H9 (cell line): ENCODE measurements at regions not wholly inside any gene's neighbourhood (a gene's known extent, or its start where the extent isn't known, plus 50 kb on each side); places are given as distances from the start of the nearest gene placed in this dataset.

Source experiments
- DNase-seq: peaks from one replicate; pipeline ENCODE4 v3.0.0-alpha.2; 2017
- H2AFZ ChIP-seq: one replicate; pipeline ENCODE4 v1.6.1; 2013; ENCODE audit warnings: mild to moderate bottlenecking, low read length, control low read depth, moderate library complexity
- H2AK5ac ChIP-seq: 2 replicates; pipeline ENCODE4 v1.6.1; 2013; ENCODE audit warnings: low read length, control low read depth, mixed read lengths; ENCODE audit not compliant: insufficient read length
- H2BK120ac ChIP-seq: one replicate; pipeline ENCODE4 v1.6.1; 2013; ENCODE audit warnings: low read depth, mild to moderate bottlenecking, low read length, control low read depth, inconsistent platforms; ENCODE audit not compliant: poor library complexity, severe bottlenecking
- H2BK12ac ChIP-seq: 2 replicates; pipeline ENCODE4 v1.6.1; 2013; ENCODE audit warnings: low read length, control low read depth, mixed read lengths, low read depth; ENCODE audit not compliant: insufficient read length
- H2BK15ac ChIP-seq: 2 replicates; pipeline ENCODE4 v1.6.1; 2013; ENCODE audit warnings: low read depth, low read length, control low read depth
- H2BK20ac ChIP-seq: one replicate; pipeline ENCODE4 v1.6.1; 2013; ENCODE audit warnings: low read depth, mild to moderate bottlenecking, low read length, control low read depth, inconsistent platforms; ENCODE audit not compliant: poor library complexity, severe bottlenecking
- H2BK5ac ChIP-seq: 2 replicates; pipeline ENCODE4 v1.6.1; 2013; ENCODE audit warnings: low read length, control low read depth, mixed read lengths; ENCODE audit not compliant: insufficient read length
- H3K14ac ChIP-seq: 2 replicates; pipeline ENCODE4 v1.6.1; 2013; ENCODE audit warnings: low read length, control low read depth; ENCODE audit not compliant: insufficient read depth
- H3K18ac ChIP-seq: 2 replicates; pipeline ENCODE4 v1.6.1; 2013; ENCODE audit warnings: low read depth, mild to moderate bottlenecking, mixed read lengths, low read length, control low read depth; ENCODE audit not compliant: insufficient read length
- H3K23ac ChIP-seq: 2 replicates; pipeline ENCODE4 v1.6.1; 2013; ENCODE audit warnings: low read length, control low read depth, mixed read lengths, low read depth; ENCODE audit not compliant: insufficient read length
- H3K23me2 ChIP-seq: 2 replicates; pipeline ENCODE4 v1.6.1; 2013; ENCODE audit warnings: low read depth, mild to moderate bottlenecking, mixed read lengths, low read length, control low read depth; ENCODE audit not compliant: insufficient read length, poor library complexity, severe bottlenecking
- H3K27ac ChIP-seq: 2 replicates; pipeline ENCODE4 v1.5.1; 2013; ENCODE audit warnings: low read length, control low read depth, mixed read lengths, low read depth; ENCODE audit not compliant: insufficient read length
- H3K27me3 ChIP-seq: 2 replicates; pipeline ENCODE4 v1.6.1; 2013; ENCODE audit warnings: low read length, control low read depth, inconsistent platforms; ENCODE audit not compliant: insufficient read depth
- H3K4ac ChIP-seq: 2 replicates; pipeline ENCODE4 v1.6.1; 2013; ENCODE audit warnings: low read depth, mild to moderate bottlenecking, control low read depth, inconsistent platforms, low read length, moderate library complexity
- H3K4me1 ChIP-seq: 2 replicates; pipeline ENCODE4 v1.6.1; 2013; ENCODE audit warnings: low read length, control low read depth, inconsistent platforms; ENCODE audit not compliant: insufficient read depth
- H3K4me2 ChIP-seq: 2 replicates; pipeline ENCODE4 v1.6.1; 2013; ENCODE audit warnings: low read length, control low read depth, mixed read lengths; ENCODE audit not compliant: insufficient read length, insufficient read depth
- H3K56ac ChIP-seq: 2 replicates; pipeline ENCODE4 v1.6.1; 2013; ENCODE audit warnings: low read depth, mild to moderate bottlenecking, mixed read lengths, low read length, control low read depth; ENCODE audit not compliant: insufficient read length
- H3K79me1 ChIP-seq: 2 replicates; pipeline ENCODE4 v1.6.1; 2013; ENCODE audit warnings: low read depth, mild to moderate bottlenecking, moderate library complexity, low read length, control low read depth, inconsistent platforms; ENCODE audit not compliant: insufficient read depth, poor library complexity, severe bottlenecking
- H3K79me2 ChIP-seq: 2 replicates; pipeline ENCODE4 v1.6.1; 2013; ENCODE audit warnings: low read length, control low read depth, inconsistent platforms; ENCODE audit not compliant: insufficient read depth
- H3K9ac ChIP-seq: 2 replicates; pipeline ENCODE4 v1.6.1; 2013; ENCODE audit warnings: low read length, control low read depth, mixed read lengths; ENCODE audit not compliant: insufficient read length; ENCODE audit errors: extremely low read depth
- H3K9me3 ChIP-seq: one replicate; pipeline ENCODE4 v1.6.1; 2013; ENCODE audit warnings: low read depth, low read length, inconsistent platforms; ENCODE audit not compliant: control insufficient read depth
- H3T11ph ChIP-seq: one replicate; pipeline ENCODE4 v1.6.1; 2013; ENCODE audit warnings: mild to moderate bottlenecking, low read length, control low read depth, inconsistent platforms
- H4K20me1 ChIP-seq: one replicate; pipeline ENCODE4 v1.6.1; 2013; ENCODE audit not compliant: control insufficient read depth, insufficient read length, insufficient read depth
- H4K5ac ChIP-seq: 2 replicates; pipeline ENCODE4 v1.6.1; 2013; ENCODE audit warnings: low read depth, mild to moderate bottlenecking, mixed read lengths, low read length, control low read depth; ENCODE audit not compliant: insufficient read length
- H4K8ac ChIP-seq: replicated peaks from 2 replicates; pipeline ENCODE4 v1.6.1; 2013; ENCODE audit warnings: low read length, control low read depth, mixed read lengths, low read depth; ENCODE audit not compliant: insufficient read length
- H4K91ac ChIP-seq: 2 replicates; pipeline ENCODE4 v1.6.1; 2013; ENCODE audit warnings: low read depth, mild to moderate bottlenecking, moderate library complexity, mixed read lengths, low read length, control low read depth; ENCODE audit not compliant: insufficient read length
- H3K27ac Mint-ChIP-seq, 3 experiments: 2 replicates in 2 of 3; 3 replicates in 1 of 3; pipeline ENCODE4 v1.8.0; 2020 to 2021; ENCODE audit warnings: mixed read lengths in 3 of 3, mild to moderate bottlenecking in 1 of 3, moderate library complexity in 1 of 3
- H3K27me3 Mint-ChIP-seq: 2 replicates; pipeline ENCODE4 v1.8.0; 2021; ENCODE audit warnings: low read depth, mild to moderate bottlenecking, moderate library complexity, mixed read lengths
- H3K36me3 Mint-ChIP-seq, 3 experiments: 2 replicates in 2 of 3; 3 replicates in 1 of 3; pipeline ENCODE4 v1.8.0; 2020 to 2021; ENCODE audit warnings: low read depth in 3 of 3, mixed read lengths in 3 of 3; ENCODE audit not compliant: insufficient read depth in 1 of 3
- H3K4me1 Mint-ChIP-seq, 2 experiments: 2 replicates each; pipeline ENCODE4 v1.8.0; 2020; ENCODE audit warnings: mixed read lengths in 2 of 2
- H3K4me3 Mint-ChIP-seq, 2 experiments: 2 replicates in 1 of 2; 3 replicates in 1 of 2; pipeline ENCODE4 v1.8.0; 2020 to 2021; ENCODE audit warnings: mild to moderate bottlenecking in 2 of 2, mixed read lengths in 2 of 2, moderate library complexity in 1 of 2
- H3K9me3 Mint-ChIP-seq, 2 experiments: 2 replicates in 1 of 2; 3 replicates in 1 of 2; pipeline ENCODE4 v1.8.0; 2020; ENCODE audit warnings: mild to moderate bottlenecking in 2 of 2, mixed read lengths in 2 of 2, moderate library complexity in 1 of 2
- WGBS: extraction: QIAGEN DNeasy Blood & Tissue Kit; methylation state at CpG from one replicate; pipeline ENCODE4 v1.1.7; 2013; ENCODE audit warnings: missing lambda C conversion rate, low lambda C conversion rate, mixed read lengths; ENCODE audit not compliant: insufficient read length; ENCODE audit errors: extremely low coverage; 5-methylcytosine and 5-hydroxymethylcytosine counted together
- TF ChIP-seq, protein P1 (sequence below): fragments of 200-600 bp; sonication (generic); conservative IDR thresholded peaks from 3 replicates; pipeline ENCODE4 v1.8.0; 2021; ENCODE audit warnings: antibody characterized with exemption, mild to moderate bottlenecking

DNA sequence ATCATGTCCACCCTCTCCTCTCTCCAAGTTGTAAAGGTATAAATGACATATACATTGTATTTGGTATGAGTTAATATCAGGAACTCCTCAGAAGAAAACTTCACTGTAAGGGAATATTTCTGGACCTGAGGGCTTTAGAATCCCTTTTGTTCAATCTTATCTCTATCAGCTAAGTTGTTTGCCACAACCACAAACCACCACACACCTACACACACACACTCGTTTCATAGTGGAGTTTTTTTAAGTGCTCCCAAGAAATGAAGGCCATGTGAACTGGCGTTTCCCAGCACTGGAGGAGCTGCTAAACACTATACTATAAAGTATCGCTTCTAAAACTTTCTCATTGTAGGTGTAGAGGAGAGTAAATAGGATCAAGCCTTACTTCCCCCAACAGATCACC is 64.8 kb upstream of the GHITM start:
- no peak overlapping the region for H3K23ac ChIP-seq
- peaks cover 0 to 2% of the 10 kb centered on the region in 2 experiments; a peak in 2 of 5 replicates for H3K9me3 Mint-ChIP-seq
- no peak overlapping the region for H2AFZ ChIP-seq
- H2BK20ac ChIP-seq = no peak overlapping the region
- no peak overlapping the region for H4K8ac ChIP-seq
- H3K27me3 ChIP-seq = no peaks in the 10 kb centered on the region
- H3K9me3 ChIP-seq = no peaks in the 10 kb centered on the region
- H3K56ac ChIP-seq = no peak overlapping the region
- H3T11ph ChIP-seq = no peak overlapping the region
- H3K4ac ChIP-seq = no peak overlapping the region
- no peaks in the 10 kb centered on the region for H3K27me3 Mint-ChIP-seq
- no peak overlapping the region for H3K14ac ChIP-seq
- no peaks in the 10 kb centered on the region for H3K23me2 ChIP-seq
- H3K4me2 ChIP-seq = no peak overlapping the region
- H2BK120ac ChIP-seq = no peak overlapping the region
- no peak overlapping the region for H2BK5ac ChIP-seq
- no peaks in the 10 kb centered on the region for H3K79me1 ChIP-seq
- H3K27ac Mint-ChIP-seq = no peak overlapping the region
- no CpG with 5 or more reads among the region's 3 CpGs for WGBS
- no peak overlapping the region for H2BK15ac ChIP-seq
- H3K4me1 Mint-ChIP-seq = peaks cover 4 to 8% of the 10 kb centered on the region in 2 experiments
- H3K18ac ChIP-seq = no peak overlapping the region
- no peak for DNase-seq
- TF ChIP-seq, protein P1, sequence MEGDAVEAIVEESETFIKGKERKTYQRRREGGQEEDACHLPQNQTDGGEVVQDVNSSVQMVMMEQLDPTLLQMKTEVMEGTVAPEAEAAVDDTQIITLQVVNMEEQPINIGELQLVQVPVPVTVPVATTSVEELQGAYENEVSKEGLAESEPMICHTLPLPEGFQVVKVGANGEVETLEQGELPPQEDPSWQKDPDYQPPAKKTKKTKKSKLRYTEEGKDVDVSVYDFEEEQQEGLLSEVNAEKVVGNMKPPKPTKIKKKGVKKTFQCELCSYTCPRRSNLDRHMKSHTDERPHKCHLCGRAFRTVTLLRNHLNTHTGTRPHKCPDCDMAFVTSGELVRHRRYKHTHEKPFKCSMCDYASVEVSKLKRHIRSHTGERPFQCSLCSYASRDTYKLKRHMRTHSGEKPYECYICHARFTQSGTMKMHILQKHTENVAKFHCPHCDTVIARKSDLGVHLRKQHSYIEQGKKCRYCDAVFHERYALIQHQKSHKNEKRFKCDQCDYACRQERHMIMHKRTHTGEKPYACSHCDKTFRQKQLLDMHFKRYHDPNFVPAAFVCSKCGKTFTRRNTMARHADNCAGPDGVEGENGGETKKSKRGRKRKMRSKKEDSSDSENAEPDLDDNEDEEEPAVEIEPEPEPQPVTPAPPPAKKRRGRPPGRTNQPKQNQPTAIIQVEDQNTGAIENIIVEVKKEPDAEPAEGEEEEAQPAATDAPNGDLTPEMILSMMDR = no peak
- no peak overlapping the region for H4K91ac ChIP-seq
- no peak overlapping the region for H2AK5ac ChIP-seq
- H3K4me1 ChIP-seq = no peaks in the 10 kb centered on the region
- H2BK12ac ChIP-seq = no peak overlapping the region
- no peak overlapping the region for H4K5ac ChIP-seq
- no peaks in the 10 kb centered on the region for H3K36me3 Mint-ChIP-seq
- H3K27ac ChIP-seq = no peak overlapping the region
- H4K20me1 ChIP-seq = no peaks in the 10 kb centered on the region
- H3K4me3 Mint-ChIP-seq = no peak overlapping the region
- H3K79me2 ChIP-seq = no peaks in the 10 kb centered on the region
- H3K9ac ChIP-seq = no peak overlapping the region
